ENCODE measurements at regions not wholly inside any gene's neighbourhood (a gene's known extent, or its start where the extent isn't known, plus 50 kb on each side); places are given as distances from the start of the nearest gene placed in this dataset.
"Not testable (repeated sequence)": the region's sequence is repeated elsewhere in the genome, so short reads cannot be mapped to it uniquely, and the experiment has no call there.

DNA sequence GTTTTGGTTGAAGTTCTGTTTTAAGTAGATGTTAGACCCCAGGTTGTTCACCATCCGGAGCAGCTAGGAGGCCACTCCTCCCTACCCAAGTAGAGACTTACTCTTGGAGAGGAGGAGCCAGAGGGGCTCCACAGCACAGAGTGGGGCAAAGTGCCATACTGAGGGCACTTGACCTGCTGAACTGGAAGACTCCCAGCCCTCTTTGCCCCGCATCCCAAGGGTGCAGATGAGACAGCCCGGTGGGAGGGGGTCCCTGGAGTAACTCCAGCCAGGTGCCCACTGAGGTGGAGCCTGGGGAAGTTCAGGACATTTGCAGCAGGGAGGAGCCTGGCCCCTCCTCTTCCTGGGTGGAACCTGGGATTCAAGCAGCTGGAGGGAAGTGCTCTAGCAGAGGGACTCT lies 102.1 kb upstream of the GPR6 start:
- no peak for DNase-seq (ENCODE audit: low spot score)

DNA sequence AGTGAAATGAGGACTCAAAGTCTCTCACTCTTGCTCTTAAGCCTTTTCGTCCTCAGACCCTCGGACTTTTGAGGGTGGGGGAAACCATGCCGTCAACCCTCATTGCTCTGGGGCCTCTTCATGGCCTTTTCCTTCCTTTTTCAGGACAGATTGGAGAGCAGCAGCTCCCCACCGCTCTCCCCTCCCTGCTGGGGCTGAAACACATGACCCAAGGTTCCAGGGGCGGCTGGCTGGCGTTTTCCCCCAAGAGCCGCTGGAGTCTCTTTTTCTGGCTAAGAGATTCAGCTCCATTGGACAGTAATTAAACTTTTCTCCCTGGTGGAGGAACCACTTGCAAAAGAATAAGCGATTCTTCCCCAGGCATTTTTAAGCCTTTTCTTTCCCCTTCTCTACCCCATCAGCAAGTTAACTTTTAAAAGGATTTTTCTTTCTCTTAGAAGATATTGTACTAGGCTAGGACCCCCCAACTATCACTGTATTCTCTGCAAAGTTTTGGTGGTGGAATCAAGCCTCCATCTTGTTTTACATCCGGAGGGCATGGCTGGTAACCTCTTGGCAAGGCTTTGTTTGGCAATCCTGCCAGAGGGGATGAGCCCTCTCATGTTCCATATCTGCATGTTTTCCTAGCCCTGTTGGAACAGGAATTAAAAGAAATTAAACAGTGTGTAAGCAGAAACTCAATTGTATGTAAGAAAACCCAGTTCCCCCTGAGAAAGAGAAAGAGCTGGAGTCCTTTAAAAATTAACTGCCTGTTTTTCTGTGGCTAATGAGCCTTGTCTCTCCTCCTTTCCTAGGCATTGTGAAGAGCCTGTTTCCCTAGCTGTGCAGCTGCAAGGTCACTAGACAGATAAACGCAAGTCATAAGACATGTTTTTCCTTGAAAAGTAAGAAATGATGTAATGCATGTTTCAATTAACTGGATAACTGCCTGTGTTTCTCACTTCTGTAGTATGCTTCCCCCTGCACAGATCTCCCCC lies 100.8 kb upstream of the GPR6 start:
- DNase-seq (ENCODE audit: low spot score) = no peak

DNA sequence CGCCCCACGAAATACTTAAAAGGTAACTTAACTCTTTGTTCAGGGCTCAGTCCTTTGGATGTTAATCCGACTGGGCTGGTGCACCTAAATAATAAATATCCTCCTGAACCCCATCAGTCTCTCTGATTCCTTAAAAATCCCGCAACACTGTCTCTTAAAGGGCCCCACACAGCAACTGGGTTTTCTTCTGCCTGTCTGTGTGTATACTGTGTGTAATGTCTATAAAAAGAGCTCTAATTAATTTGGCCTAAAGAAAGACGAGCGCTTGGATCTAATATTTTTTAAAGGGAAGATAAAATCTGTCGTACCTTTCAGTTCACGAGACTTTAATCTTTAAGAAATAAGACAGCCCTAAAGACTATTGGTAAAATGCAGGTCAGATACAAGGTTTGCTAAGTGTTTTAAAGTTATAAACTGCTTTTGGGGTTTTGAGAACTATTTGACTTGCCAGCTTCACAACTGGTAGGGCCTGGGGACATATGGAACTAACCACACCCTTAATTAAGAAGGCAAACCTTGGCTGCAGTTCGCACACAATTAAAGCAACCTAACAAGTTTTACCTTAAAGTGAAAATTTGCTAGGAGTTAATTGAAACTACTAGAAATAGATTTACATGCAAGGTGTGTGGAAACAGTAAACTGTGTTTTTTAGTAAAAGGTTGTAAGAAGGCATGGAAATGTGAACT lies 100.0 kb upstream of the GPR6 start:
- not testable (repeated sequence) for DNase-seq (ENCODE audit: low spot score)

DNA sequence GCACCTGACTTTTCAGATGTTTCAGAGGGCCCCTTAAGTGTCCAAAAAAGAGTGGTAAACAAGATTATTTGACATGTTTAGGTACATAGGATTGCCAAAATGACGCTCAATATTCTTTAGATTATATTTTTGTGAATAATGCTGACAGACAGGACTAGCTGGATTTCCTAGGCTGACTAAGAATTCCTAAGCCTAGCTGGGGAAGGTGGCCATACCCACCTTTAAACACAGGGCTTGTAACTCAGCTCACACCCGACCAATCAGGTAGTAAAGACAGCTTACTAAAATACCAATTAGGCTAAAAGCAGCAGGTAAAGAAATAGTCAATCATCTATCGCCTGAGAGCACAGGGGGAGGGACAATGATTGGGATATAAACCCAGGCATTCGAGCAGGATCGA lies 99.0 kb upstream of the GPR6 start:
- DNase-seq (ENCODE audit: low spot score) = not testable (repeated sequence)

DNA sequence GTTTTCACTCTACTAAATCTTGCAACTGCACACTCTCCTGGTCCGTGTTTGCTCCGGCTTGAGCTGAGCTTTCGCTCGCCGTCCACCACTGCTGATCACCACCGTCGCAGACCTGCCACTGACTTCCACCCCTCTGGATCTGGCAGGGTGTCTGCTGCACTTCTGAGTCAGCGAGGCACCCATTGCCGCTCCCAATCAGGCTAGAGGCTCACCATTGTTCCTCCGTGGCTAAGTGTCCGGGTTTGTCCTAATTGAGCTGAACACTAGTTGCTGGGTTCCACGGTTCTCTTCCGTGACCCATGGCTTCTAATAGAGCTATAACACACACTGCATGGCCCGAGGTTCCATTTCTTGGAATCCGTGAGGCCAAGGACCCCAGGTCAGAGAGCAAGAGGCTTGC lies 98.6 kb upstream of the GPR6 start:
- DNase-seq (ENCODE audit: low spot score) = no peak

DNA sequence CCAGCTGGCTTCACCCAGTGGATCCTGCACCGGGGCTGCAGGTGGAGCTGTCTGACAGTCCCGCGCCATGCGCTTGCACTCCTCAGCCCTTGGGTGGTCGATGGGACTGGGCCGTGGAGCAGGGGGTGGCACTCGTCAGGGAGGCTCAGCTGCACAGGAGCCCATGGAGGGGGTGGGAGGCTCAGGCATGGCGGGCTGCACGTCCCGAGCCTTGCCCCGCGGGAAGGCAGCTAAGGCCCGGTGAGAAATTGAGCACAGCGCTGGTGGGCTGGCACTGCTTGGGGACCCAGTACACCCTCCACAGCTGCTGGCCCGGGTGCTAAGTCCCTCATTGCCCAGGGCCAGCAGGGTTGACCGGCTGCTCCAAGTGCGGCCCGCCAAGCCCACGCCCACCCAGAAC lies 97.0 kb upstream of the GPR6 start:
- not testable (repeated sequence) for DNase-seq (ENCODE audit: low spot score)

GRCh38 chr6:109881953-109882490 lies 96.1 kb upstream of the GPR6 start:
- not testable (repeated sequence) for DNase-seq (ENCODE audit: low spot score)

DNA sequence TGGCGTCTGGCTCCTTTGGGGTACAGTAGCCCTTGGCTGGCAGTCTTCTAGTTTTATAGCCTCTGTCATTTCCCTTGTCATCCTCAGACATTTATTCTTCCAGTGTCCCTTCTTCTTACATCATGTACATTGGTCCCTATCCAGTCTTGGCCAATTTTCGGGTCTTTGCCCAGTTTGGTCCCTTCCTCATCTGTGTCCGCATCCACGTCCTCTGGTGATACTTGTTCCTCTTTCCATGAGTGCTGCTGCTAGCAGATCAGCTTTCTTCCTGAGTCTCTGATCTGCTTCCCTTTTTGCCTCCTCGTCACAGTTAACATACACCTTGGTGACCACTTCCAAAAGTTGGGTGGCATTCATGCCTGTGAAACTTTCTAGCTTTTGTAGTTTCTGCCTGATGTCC lies 86.2 kb upstream of the GPR6 start:
- no peak for DNase-seq (ENCODE audit: low spot score)

DNA sequence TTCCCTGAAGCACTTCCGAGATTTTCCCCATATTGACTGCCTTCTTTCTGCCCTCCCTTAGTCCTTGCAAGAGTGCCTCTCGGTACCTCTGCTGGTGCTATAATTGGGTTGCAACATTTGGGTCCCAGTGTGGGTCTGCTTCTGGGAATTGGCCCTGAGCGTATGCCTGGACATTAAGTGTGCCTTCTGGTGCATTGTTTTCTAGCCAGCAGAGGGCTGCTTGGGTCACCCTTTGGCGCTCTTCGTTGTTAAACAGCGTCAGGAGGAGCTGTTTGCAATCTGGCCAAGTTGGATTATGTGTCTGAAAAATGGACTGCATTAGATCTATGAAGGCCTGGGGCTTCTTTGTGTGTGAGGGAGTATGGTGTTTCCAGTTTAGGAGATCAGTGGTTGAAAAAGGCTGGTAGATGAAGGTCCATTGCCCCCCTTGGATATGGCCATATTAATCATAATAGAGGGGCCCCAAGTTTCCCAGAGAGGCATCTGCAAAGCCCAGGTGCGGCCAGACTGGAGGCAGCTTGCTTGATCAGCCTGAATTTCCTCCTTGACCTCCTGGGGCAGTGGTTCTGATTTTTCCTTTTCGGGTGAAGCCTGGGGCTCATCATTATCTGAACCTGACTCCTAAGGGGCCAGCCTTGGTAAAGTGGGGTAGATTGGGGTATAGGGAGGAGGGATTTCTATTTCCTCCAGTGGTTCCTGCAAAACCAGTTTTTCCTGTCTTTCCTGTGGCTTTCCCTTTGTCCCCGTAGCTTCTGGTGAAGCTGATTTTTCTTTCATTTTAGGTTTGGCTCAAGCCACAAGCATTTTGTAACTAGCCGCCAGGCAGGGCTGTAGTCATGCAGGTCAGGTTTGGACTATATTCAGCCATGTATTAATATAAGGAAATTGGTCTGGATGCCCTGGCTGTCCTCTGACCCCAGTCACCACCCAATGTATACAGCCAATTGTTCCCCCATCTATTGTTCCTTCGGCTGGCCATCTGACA lies 85.4 kb upstream of the GPR6 start:
- no peak for DNase-seq (ENCODE audit: low spot score)

- no peak for DNase-seq (ENCODE audit: low spot score)
These were observed 84.5 kb upstream of the GPR6 start for GRCh38 chr6:109893606-109894005.

- DNase-seq (ENCODE audit: low spot score) = no peak
These were observed 83.9 kb upstream of the GPR6 start for GRCh38 chr6:109894181-109894580.

- DNase-seq (ENCODE audit: low spot score) = no peak
These were observed 81.8 kb upstream of the GPR6 start for GRCh38 chr6:109896341-109896740.

- no peak for DNase-seq (ENCODE audit: low spot score)
These were observed 81.1 kb upstream of the GPR6 start for GRCh38 chr6:109897025-109897424.

- DNase-seq (ENCODE audit: low spot score) = no peak
These were observed 80.5 kb upstream of the GPR6 start for GRCh38 chr6:109897561-109898080.

- DNase-seq (ENCODE audit: low spot score) = no peak
These were observed 76.1 kb upstream of the GPR6 start for GRCh38 chr6:109901976-109902375.

DNA sequence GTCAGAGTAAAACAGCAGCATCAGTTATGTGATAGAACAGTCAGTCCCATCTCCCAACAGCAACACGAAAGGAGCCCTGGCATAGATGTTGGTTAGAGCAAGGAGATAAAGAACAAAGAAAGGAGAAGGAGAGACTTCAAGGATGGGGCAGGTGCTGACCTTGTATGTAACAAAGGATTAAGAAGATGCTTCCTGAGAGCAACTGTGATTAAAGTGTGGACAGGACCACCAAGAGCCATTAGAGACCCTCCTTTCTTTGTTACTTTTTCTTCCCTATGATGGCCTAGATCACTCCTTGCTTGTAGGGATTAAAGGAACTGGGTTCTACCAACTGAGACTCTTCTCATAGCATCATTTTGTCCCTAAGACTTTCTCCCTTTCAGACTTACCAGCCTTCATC lies 75.2 kb upstream of the GPR6 start:
- no peak for DNase-seq (ENCODE audit: low spot score)

GRCh38 chr6:109910571-109910970 lies 67.5 kb upstream of the GPR6 start:
- no peak for DNase-seq (ENCODE audit: low spot score)

GRCh38 chr6:109912118-109912517 lies 66.0 kb upstream of the GPR6 start:
- DNase-seq (ENCODE audit: low spot score) = no peak

DNA sequence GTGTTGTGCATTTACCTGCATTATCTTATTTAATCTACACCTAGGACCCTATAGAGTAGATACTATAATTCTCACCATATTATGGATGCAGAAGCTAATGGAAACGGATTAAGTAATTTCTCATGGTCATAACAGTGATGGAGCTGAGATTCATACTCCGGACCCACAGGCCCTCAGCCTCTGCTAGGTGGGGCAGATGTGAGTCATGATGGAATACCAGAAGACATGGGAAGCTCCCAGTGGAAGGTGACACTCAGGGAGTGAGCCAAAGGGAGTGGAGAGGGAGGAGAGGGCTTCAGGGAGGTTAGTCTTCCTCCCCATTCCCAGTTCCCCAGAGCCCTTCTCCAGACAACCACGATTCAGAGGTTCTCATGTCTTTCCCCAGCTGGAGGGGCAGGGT lies 65.2 kb upstream of the GPR6 start:
- DNase-seq (ENCODE audit: low spot score) = no peak

DNA sequence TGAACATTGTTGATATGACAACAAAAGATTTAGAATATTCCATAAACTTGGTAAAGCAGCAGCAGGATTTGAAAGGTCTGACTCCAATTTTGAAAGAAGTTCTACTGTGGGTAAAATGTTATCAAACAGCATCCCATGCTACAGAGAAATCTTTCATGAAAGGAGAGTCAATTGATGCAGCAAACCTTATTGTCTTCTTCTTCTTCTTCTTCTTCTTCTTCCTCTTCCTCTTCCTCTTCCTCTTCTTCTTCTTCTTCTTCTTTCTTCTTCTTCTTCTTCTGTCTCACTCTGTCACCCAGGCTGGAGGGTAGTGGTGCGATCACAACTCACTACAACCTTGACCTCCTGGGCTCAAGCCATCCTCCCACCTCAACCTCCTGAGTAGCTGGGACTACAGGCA lies 62.4 kb upstream of the GPR6 start:
- DNase-seq (ENCODE audit: low spot score) = not testable (repeated sequence)

DNA sequence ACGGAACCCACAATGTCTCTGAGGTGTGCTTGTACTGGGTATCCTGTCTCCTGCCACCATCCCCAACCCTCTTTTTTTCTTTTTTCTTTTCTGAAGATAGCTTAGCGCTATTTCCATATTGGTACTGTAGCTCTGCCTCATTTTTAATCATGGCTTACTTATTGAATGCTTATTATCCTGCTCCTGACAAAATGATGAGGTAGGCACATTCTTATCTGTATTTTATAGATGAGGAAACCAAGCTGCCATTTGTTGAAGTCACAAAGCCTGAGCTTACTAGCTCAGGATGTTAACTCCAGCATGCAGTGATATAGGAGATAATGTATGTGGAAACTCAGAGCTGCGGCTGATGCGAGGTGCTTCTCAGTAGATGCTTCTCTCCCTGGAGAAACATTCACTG lies 61.4 kb upstream of the GPR6 start:
- DNase-seq (ENCODE audit: low spot score) = no peak

GRCh38 chr6:109918227-109918626 lies 59.9 kb upstream of the GPR6 start:
- DNase-seq (ENCODE audit: low spot score) = no peak

Data from RKO (cell line).